ENCODE measurements at regions not wholly inside any gene's neighbourhood (a gene's known extent, or its start where the extent isn't known, plus 50 kb on each side); places are given as distances from the start of the nearest gene placed in this dataset.
"Not testable (repeated sequence)": the region's sequence is repeated elsewhere in the genome, so short reads cannot be mapped to it uniquely, and the experiment has no call there.

DNA sequence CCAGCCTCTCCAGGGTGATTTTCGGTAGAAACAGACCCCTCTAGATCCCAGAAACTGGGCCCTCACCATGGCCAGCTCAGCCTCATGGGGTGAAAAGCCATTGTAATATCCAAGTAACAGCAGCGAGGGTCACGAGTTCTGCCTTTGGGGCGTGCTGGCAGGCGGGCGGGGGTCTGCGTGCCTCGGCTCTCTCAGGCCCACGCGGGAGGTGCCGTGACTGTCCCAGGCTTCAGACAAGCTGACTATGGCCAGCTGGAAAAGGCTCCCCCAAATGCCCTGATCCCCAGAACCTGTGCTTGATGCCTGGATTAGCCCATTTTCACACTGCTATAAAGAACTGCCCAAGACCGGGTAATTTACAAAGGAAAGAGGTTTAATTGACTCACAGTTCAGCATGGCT lies 160.2 kb downstream of the LAT start:
- not testable (repeated sequence) for DNase-seq (ENCODE audit: low read depth)

DNA sequence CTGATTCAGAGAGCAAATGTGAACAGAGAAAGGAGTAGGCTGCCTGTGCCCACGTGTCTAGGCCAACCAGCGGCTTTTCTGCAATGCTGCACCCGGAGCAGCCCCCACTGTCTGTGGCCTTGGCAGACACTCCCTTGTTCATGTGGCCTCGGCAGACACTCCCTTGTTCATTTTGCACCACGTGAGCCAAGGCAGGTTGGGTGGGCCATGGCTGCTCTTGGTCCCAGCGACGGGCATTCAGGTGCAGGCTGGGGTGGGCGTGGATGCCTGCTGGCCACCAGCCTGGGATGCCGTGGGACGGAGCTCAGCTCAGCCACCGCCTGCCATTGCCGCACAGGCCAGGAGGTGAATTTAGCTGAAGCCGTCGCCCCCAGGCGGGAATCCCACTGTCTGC lies 159.8 kb downstream of the LAT start:
- not testable (repeated sequence) for DNase-seq (ENCODE audit: low read depth)

DNA sequence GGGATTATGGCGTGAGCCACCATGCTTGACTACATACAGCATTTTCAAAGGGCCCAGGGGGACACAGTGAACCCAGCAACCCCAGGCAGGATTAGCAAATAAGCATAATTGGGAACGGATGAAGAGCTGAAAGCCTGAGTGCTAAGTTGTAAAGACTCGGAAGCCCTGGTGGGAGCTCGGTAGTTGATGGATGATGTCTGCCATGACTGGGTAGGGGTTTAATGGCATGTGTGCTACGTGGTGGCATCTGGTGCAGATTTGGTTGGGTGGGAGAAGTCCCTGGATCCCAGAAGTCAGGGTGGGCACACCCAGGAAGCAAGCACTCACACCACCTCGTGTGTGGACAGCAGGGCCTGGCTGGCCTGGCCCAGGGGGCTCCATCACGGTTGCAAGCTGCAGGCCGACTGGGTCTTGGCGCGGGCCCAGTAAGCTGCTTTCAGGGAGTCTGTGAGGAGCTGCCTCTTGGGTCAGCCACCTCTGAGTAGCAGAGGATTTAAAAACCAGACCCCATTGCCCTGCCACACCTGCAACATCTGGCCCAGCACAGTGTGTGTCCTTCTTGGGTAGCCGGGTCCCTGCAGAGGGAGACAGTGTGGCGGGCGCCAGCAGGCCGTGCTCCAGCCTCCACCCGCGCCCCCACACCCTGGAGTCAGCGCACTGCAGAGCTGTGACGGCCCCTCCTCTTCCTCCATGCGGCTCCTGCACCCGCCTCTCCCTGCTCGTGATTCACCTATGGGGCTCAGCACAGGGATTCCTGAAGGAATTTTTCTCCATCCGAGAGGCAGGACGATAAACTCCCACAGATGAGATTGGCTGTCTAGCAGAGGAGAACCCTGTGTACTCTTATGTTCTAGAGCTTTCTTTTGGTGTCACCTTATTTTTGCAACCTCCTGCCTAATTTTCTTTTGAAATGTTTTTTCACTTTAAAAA lies 159.2 kb downstream of the LAT start:
- not testable (repeated sequence) for DNase-seq (ENCODE audit: low read depth)

DNA sequence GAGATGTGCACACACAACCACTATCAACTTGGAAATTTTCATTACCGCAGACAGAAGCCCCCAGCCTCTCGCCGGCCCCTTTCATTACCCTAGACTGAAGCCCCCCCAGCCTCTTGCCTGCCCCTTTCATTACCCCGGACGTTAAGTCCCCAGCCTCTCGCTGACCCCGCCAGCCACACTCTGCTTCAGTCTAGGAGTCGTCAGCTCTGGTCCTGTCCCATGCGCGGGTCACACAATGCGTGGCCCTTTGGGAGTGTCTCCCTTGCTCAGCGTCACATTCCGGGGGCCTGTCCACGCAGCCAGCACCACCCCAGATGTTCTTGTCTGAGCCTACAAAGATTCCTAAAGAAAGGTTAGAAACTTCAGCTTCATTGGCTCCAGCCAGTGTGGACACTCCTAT lies 157.7 kb downstream of the LAT start:
- not testable (repeated sequence) for DNase-seq (ENCODE audit: low read depth)

DNA sequence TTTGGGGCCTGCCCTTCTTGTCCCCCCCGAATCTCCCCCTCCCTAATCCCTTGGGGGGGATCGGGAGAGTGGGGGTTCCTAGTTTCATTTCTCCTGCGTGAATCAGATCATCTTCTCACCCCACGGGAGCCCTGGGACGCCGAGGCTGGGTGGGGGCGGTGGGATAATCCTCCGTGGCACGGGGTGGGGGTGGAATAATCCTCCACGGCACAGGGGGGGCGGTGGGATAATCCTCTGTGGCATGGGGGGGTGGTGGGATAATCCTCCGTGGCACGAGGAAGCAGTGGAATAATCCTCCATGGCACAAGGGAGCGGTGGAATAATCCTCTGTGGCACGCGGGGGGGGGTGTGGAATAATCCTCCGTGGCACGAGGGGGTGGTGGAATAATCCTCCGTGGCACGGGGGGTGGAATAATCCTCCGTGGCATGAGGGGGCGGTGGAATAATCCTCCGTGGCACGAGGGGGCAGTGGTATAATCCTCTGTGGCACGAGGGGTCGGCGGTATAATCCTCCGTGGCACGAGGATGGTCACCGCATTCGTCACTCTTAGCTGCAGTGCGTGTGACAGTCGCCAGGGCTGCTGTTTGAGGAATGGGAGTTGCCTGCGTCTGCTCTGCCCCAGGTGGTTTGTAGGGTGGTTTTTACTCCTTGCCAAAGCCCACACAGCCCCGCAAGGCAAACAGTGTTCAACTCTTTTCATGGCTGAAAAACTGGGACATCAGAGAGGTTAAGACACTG lies 156.9 kb downstream of the LAT start:
- no peak for DNase-seq (ENCODE audit: low read depth)

DNA sequence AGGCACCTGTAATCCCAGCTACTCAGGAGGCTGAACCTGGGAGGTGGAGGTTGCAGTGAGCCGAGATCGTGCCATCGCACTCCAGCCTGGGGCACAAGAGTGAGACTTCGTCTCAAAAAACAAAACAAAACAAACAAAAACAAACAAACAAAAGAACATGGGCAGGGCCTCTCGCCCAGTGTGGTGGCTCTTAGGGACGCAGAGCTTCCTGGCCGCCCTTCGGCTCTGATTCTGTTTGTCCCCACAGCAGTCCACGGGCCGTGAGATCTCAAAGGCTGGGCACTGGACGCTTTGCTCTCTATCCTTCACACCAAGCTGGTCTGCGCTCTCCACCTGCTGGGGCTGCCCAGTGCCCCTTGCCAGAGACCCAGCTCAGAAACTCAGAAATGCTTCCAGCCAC lies 156.3 kb downstream of the LAT start:
- DNase-seq (ENCODE audit: low read depth): not testable (repeated sequence)

DNA sequence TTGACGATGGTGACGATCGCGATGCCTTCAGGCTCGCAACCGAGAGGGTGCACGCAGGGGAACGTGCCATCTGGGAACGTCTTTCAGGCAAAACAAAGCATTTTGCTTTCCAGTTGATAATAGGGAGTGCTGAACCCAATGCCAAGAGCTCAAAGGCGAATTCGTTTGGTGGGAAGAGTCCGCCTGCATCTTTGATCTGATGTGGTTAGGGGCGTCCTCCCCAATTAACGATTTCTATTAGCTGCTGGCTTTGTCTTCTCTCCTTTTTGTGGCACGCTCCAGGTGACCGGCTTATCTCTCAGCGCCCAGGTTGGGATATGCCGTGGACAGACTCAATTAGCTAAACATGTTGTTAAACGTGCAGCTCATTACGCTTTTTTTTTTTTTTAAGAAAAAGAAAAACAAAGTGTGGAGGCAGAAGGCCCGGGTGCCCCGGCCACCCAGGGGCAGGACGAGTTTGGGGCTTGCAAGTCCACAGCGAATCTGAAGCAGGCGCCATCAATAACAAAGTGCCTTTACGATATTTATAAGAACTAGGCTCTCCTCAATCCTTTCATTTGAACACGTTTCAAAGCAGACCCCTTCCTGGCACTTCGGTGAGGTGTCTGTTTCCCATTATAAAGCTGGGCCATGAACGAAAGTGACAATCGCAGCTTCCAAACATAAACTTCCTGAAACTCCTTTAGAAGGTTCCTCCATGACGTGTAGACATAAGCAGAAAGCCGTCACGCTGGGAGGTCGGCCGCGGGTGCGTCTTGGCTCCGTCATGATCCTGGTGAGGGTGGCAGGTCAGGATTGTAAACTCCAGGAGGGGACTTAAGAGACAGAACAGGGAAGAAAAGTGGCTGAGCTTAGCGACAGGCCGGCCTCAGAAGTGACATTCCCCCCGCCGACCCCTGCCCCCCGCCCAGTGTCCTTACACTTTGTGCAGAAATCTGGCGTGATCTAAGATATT lies 155.3 kb downstream of the LAT start:
- not testable (repeated sequence) for DNase-seq (ENCODE audit: low read depth)

DNA sequence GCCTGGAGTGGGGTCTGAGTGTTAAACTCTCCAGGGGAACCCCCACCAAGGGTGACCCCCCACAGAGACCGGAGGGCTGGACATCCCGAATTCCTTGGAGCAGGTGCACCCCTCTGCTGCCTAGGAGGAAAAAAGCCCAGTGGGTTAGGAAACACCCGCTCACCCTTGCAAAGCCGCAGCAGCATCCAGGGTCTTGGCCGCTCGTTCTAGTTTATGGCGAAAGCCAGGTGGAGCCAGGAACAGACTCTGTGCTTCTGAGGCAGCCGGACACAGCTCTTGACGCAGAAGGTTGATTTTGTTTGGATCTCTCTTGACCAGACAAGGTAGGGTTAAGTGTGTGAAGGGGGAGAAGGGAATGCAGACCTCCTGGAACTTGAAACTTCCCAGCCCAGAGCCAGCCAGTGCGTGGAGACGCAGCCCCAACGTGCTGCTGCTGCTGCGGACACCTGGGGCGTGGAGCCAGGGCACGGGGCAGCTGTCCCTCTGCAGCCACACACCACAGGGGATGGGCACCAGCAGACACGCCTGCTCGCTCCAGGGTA lies 154.5 kb downstream of the LAT start:
- no peak for DNase-seq (ENCODE audit: low read depth)

DNA sequence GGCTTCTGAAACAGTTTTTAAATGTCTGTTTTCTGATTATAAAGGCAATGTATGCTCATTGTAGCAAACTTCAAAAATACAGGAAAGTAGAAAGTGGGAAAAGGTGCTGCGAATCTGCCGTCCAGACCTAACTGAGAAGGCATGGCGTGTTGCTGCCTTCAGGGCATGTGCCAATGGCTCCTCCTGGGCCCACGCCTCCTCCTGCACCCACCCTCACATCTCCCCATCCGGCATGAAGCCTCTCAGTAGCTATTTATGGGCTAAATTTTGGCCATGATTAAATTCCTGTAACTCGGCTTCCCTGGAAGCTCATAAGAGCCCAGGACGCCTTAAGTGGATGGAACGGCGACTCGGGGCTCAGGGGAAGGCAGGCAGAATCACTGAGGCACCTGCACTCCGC lies 153.8 kb downstream of the LAT start:
- DNase-seq (ENCODE audit: low read depth): not testable (repeated sequence)

DNA sequence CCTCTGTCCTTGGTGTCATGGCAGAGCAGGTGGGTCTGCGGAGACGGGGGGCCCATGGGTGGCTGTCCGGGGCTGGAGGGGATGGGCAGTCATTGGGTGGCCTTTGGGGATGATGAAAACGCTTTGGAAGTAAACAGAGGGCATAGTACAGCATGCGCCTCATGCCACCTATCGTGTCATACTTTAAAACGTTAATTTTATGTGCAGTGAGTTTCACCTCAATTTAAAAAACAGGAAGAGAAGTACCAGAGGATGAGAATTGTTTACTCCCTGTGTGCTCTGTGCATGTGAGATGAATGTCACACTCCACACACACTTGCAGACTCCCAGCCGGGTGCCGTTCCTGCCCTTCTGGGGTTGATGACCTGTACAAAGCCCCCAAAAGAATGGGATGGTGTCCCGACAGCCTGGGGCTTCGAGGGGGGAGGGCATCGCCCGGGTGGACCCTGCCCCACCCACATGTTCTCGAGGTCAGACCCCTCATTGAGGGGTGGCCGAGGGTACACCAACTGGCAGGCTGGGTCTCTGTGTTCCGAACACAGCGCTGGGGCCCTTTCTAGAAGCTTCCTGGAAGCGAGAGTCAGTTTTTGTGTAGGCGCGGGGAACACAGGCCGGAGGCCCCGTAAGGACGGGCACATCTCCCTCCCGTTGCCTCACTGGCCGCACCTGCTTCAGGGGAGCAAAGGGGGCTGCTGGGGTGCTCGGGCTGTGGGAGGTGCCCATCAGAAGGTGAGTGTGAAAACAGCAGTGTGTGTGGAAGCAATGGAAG lies 153.2 kb downstream of the LAT start:
- not testable (repeated sequence) for DNase-seq (ENCODE audit: low read depth)

DNA sequence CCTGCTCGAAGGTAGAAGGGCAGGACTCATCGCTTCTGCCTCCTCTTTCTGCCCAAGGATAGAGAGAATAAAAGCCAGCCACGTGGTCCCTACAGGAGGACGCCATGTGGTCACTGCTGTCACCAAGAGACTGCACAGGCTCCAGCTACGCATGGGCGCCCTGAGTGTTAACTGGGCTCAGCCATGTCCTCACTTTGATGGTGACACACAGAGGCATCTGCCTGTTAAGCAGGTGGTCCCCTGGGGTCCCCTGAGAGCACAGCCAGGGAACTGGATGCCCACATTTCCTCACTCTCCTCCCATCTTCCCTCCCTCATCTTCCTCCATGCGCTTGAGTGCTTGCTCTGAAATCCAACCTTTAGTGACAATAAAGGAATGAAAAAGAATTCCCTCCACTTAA lies 152.6 kb downstream of the LAT start:
- DNase-seq (ENCODE audit: low read depth): not testable (repeated sequence)

DNA sequence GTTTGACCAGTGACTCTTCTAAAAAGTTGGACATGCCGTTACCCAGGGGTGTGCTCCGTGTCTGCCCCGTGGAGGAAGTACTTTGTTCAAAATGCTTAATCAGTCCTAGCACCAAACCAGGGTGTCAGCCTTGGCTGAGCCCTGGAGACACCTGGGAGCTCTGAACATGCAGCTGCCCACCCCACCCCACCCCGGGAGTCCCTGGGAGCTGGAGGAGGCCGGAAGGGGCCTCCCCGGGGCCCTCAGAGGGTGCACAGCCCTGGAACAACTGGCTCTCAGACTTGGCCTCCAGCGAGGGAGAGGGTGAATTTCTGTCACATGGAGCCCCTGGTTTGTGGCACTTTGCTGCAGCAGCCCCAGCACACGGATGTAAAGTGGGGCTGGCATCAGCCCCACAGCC lies 152.1 kb downstream of the LAT start:
- DNase-seq (ENCODE audit: low read depth): not testable (repeated sequence)

DNA sequence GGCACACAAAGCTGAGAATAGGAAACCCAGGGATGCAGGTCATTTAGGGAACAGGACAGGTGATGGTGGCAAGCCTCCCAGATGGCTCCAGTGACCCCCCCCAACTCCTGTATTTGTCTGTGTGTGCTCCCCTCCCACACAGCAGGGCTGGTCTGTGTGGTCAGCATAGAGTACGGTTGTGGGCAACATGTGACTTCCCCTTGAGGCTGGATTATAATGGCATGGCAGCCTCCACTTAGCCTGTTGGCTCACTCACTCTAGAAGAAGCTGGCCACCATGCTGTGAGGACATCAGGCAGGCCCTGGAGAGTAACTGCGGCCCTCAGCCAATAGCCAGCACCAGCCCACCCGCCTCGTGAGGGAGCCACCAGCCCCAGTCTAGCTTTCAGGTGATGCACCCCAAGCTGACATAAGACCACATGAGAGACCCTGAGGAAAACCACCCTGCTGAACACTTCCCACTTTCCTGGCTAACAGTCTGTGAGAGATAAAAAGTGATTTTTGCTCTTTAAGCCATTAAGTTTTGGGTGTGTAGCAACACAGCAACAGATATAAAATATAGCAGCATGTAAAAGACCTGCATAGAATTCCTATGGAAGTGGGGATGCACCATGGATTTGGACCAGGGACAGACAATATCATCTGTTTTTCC lies 151.3 kb downstream of the LAT start:
- not testable (repeated sequence) for DNase-seq (ENCODE audit: low read depth)

DNA sequence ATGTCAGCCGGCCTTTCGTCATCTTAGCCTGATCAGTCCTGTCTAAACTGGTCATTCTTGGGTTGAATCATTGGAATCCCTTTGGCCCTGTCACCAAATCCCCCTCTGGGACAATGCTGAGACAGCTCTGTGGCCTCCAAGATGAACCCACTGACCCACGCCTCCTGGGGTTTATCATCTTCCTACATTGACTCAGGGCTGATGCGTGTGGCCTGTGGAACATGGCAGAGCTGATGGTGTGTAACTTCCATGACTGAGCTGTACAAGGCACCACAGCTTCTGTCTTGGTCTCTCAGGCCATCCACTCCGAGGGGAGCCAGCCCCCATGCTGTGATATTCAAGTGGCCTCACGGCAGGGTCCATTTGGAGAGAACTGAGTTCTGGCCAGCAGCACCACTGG lies 150.2 kb downstream of the LAT start:
- not testable (repeated sequence) for DNase-seq (ENCODE audit: low read depth)

DNA sequence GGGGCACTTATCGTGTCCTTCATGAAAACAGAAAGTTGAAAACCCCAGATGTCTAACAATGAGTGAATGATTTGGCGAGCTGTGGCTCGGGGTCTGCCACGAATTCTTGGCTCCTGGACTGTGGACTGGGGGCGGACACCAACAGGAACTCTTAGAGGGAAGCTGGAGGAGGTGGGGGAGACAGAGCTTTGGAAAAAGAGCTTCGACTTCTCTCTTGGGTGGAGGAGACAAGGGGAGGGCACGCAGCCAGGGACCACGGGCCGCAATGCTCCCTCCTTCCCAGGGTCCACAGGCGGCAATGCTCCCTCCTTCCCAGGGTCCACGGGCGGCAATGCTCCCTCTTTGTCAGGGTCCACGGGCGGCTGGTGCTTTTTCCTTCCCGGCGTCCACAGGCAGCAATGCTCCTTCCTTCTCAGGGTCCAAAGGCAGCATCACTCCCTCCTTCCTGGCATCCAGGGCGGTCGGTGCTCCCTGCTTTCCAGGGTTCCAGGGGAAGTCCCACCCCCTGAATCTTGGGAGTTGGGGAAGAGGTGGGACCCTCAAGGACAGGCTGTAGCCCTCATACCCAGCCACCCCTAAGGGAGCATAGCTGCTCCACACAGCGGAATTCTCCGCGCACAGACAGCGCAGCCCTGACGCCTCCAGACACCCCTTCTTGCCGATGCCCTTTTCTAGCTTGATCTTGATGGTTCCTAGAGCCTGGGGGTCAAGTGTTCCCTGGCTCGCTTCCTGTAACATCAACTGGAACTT lies 149.0 kb downstream of the LAT start:
- DNase-seq (ENCODE audit: low read depth): not testable (repeated sequence)

DNA sequence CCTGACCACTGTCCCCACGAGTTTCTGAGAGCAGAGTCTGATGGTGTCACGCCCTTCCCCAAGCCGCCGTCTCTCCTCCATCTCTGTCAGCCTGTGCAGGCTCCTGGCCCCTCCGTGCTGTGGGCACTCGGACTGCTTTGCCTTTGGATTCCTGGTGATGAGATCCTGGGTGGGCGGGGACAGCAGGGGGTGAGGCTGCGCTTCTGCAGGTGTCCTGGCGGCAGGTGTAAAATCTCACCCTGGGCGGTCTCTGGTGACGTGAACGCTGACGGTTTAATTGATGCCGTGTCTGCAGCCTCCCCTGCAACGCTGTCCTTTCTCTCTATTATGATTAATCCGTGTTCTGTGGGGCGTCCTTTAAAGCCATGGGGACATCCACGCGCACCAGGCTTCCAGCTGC lies 148.0 kb downstream of the LAT start:
- DNase-seq (ENCODE audit: low read depth): not testable (repeated sequence)

DNA sequence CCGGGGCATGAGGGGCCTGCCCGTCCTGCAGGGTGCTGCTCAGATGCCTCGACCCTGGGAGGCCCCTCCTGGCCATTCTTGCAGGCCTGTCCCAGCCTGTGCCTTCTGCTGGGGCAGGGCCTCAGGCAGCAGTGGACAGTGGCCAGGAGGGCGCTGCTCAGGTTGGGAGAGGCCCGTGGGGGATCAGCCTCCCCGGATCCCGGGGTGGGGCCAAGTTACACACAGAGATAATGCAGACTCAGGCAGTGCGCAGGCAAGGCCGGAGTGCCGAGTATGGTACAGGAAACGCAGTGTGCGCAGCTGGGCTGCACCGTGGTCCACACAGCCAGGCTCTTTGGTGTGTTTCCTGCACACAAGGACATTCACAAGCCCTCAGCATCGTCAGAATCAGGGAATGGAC lies 147.6 kb downstream of the LAT start:
- not testable (repeated sequence) for DNase-seq (ENCODE audit: low read depth)

DNA sequence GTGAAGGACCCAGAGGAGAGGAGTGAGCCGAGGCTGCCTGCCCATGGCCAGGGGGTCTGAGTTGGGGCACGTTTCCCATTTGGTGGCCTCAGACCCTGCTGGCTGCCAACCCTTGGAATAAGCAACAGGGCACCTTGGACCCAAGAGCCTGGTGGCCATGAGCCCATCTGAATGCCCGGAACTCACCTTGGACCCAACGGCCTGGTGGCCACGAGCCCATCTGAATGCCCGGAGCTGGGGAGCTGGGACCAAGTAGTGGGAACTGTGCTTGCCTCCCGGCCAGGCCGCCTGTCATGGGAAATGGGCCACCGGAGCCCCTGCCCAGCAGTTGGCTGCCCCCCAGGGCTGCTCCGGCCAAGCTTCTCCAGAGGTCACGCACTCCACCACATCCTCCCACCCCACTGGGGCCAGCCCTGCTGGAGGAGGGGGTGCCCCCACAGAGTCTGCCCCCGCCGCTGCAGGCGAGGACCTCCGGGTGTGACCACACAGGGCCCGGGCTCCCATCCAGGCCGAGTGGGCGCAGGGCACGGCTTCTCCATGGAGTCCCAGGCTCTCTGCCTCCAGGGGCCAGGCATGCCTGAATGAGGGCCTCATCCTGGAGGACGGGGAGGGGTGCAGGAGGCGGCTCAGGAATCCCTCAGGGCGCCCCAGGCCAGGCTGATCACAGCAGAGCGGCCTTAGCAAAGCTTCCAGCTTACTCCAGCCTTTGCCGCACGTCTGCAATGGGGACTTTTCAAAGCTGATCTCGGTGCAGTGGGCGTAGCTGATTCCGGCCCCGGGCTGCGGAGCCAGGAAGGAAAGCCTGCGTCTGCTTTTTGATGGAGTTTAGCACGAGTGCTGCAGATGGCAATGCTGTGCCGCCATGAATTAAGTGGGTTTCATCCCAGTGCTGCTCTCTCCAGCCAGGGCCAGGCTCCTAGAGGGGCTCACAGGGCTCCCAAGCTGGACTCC lies 146.3 kb downstream of the LAT start:
- DNase-seq (ENCODE audit: low read depth): not testable (repeated sequence)

All from Daoy (cell line).